GM19467 (cell line): ENCODE measurements at regions not wholly inside any gene's neighbourhood (a gene's known extent, or its start where the extent isn't known, plus 50 kb on each side); places are given as distances from the start of the nearest gene placed in this dataset.
"Not testable (repeated sequence)": the region's sequence is repeated elsewhere in the genome, so short reads cannot be mapped to it uniquely, and the experiment has no call there.

Experiments used
- ATAC-seq: cut with Tn5 transposase; IDR thresholded peaks from one replicate; pipeline ENCODE4 v1.9.1; 2021; ENCODE audit warnings: mild to moderate bottlenecking, moderate library complexity; ENCODE audit not compliant: unreplicated experiment

DNA sequence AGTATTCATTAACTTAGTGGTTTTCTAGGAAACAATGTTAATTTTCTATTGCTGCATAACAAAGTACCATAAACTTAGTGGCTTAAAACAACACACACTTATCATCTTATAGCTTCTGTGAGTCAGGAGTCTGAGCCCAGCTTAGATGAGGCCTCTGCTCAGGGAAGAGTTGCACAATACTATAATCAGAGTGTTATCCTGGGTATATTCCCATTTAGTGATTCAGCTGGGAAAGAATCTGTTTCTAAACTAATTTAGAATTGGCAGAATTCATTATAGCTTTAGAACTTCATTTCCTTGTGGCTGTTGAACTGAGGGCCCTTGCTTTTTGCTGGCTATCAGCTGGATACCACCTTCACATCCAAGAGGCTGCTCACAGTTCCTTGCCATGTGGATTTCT, 515.5 kb downstream of the BRINP3 start:
- ATAC-seq: no peak

DNA sequence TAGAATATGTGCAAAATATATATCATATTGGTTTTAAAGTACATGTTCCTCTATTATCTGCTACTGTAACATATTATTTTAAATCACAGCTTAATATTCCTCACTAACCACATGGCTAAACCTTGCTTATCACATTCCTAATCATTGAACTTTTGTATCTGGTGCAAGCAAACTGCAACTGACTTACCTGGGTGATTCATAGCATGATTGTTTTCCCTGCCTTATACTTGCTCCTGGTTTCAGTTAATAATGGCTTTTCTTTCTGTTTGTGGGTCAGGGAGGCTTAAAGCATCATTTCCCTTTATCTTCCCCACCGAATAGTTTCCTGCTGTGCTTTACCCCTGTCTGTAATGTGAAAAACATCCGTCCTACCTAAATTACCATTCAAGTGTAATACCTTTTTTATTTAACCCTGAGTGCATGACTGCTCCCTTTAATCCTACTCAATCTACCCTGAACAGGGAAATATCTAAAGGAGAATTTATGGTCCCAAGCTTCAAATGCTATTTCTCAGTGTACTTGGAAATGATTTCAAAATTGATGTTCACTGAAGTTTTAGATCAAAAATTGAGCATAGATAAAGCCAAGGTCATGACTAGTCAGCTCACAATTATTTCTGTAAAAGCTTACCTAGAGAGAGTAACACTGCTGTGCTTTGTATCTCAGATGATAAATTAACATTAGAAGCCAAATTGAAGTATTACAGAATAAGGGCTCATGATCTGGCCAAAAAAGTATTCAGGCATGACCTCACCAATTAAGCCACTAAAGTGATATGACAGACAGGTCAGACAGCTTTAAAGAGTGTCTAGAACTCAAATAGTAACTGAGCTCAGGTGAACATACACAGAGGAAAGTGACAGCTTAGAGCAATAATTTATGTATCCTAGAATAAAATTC, 507.1 kb downstream of the BRINP3 start:
- no peak for ATAC-seq

DNA sequence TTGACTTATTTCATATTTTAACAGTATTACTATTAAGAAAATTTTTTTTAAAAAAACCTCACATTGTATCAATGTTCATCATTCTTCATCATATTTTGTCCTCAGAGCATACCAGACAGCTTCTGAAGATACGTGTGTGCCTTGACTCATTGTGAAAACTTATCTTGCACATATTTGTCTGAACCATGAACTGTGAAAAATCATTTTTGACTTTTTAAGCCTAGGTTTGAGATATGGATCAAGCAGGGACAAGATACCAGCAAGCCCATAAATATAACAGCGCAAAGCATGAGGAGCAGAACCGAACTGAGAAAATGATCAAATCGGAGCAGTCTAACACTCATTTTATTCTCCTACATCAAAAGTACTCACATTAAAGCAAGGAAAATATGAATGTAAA, 506.0 kb downstream of the BRINP3 start:
- no peak for ATAC-seq

DNA sequence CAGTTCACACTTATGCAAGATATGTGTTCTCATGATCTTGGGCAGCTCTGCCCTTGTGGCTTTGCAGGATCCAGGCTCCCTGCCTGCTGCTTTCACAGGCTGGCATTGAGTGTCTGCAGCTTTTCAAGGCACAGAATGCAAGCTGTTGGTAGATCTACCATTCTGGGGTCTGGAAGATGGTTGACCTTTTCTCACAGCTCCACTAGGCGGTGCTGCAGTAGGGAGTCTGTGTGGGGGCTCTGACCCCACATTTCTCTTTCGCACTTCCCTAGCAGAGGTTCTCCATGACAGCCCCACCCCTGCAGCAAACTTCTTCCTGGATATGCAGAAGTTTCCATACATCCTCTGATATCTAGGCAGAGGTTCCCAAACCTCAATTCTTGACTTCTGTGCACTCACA, 500.5 kb downstream of the BRINP3 start:
- no peak for ATAC-seq

DNA sequence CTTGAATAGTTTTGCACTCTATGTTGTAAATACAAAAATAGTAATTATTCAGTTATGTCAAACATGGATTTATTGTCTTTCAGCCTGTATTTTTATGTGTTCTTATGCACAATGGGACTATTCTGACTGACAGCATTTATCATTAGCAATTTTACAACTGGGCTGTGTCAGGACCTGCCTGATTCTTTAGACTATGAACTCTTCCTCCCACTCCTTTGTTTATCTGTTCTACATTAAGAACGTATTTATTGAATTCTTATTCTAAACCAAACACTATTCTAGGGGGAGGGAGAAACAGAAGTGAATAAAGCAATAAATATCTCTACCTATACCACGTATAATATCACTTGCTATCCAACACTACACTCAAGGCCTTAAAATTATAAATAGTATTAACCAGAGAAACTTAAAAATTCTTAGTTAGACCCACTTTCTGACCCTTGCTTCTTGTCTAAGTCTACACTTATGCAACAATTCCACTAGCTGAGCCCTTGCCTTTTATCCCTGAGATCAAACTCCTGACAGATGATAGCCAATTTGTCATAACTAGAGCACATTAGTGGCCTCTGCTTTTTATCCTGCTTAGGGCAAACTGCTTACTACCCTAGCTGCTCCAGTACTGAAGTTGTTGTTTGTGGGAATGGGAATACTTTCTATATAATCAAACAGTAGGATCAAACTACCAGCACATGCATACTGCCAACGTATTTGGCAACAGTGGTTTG, 494.3 kb downstream of the BRINP3 start:
- ATAC-seq: no peak

DNA sequence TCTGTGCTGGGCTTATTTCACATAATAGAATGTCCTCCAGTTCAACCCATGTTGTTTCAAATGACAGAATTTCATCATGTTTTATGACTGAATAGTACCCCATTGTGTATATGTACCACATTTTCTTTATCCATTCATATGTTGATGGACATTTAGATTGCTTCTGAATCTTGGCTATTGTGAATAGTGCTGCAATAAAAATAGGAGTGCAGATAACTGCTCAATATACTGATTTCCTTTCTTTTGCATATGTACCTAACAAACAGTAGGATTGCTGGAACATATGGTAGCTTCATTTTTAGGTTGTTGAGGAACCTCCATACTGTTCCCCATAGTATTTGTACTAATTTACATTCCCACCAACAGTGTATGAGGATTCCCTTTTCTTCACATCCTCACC, 491.1 kb downstream of the BRINP3 start:
- no peak for ATAC-seq

DNA sequence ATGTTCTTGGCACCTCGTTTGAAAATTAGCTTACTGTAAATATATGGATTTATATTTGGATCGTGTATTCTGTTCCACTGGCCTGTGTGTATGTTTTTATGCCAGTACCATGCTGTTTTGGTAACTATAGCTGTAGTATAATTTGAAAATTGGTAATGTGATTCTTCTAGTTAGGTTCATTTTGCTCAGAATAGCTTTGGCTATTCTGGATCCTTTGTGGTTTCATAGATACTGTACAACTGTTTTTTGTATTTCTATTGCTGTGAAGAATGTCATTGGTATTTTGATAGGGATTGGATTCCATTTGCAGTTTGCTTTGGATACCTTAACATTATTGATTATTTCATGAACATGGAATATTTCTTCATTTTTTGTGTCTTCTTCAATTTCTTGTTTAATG, 490.2 kb downstream of the BRINP3 start:
- ATAC-seq: no peak

DNA sequence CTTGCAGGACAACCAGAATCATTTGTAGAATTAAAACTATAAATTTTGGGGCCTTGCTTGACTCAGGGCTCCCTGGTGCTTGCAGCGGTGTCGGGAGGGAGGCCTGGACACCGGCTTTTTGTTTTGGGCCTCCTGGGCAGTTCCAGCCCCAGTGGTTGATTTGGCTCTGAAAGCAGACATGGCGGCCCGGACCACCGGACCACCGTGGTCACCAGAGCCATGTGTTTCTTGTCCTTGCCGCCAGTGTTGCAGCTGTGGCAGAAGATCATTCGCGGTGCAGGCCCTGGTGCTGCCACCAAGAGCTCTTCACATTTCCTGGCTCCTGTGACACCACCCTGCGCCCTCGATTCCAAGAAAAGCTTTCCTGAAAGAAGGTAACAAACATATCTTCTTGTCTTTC, 484.8 kb downstream of the BRINP3 start:
- ATAC-seq: no peak

DNA sequence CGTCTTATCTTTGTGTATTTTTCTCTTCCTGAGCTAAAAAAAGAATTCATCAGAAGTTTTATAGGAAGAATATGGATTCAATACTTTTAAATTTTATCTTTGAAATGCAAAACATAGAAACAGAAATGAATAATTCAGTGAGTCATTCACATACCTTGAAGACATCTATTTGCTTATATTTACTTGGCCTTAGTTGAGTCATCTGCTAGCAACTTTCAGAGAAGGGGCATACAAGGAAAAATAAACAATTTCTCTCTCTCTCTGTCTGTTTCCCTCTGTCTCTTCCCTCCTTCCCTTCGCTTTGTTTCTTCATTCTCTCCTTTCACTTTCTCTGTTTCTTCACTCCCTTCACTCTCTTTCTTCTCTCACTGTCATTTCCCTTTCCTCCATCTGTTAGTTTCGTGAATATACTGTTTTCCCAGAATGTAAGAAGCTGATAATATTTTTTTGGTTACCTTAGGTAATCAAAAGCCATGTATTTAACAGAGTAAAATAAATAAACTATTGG, 477.2 kb downstream of the BRINP3 start:
- ATAC-seq: no peak

DNA sequence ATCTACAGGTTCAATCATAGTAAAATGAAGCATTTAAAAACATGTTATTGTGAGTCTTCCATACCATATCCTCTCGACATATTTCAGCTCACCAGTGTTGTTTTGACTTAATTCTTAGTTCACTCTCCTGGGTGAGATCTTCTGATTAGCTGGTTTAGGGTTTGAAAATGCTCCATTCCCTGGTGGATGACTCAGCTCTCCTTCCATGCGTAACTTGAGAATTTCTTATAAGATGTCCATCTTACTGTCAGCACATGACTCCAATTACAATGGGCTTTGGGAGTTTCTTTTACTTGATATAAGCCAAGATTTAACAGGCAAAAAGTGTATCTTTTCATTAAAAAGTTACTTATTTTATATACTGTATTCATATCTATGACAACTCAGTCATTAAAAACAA, 476.5 kb downstream of the BRINP3 start:
- ATAC-seq: no peak

DNA sequence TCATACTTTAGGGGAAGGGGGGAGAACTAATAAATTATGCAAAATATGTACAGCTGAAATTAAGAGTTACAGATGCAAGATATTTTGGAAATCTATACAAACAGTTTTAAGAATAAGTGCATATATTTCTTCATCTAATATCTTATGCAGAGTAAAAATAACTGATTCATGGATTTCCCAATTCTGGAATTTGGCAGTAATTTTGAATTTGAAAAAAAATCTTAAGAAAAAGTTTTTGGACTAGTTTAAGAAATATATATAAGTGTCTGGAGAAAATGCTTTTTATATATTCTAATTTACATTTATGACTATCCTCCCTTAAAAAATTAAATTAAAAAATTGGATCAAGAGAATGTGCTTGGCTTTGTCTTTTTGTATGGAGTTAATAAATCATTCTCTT, 474.3 kb downstream of the BRINP3 start:
- no peak for ATAC-seq

DNA sequence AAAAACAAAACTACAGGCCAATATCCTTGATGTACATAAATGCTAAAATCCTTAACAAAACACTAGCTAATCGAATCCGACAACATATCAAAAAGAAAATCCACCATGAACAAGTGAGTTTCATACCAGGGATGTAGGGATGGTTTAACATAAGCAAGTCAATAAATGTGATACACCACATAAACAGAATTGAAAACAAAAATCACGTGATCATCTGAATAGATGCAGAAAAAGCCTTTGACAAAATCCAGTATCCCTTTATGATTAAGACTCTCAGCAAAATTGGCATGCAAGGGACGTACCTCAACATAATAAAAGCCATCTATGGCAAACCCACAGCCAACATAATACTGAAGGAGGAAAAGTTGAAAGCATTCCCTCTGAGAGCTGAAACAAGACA, 466.1 kb downstream of the BRINP3 start:
- no peak for ATAC-seq

DNA sequence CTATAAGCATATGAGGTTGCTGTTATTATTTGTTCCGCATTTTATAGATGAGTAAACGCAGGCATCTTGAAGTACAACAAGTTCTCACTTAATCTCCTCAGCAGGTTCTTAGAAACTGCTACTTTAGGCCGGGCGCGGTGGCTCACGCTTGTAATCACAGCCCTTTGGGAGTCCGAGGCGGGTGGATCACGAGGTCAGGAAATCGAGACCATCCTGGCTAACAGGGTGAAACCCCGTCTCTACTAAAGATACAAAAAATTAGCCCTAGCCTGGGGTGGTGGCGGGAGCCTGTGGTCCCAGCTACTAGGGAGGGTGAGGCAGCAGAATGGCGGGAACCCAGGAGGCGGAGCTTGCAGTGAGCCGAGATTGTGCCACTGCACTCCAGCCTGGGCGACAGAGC, 458.5 kb downstream of the BRINP3 start:
- ATAC-seq: not testable (repeated sequence)

DNA sequence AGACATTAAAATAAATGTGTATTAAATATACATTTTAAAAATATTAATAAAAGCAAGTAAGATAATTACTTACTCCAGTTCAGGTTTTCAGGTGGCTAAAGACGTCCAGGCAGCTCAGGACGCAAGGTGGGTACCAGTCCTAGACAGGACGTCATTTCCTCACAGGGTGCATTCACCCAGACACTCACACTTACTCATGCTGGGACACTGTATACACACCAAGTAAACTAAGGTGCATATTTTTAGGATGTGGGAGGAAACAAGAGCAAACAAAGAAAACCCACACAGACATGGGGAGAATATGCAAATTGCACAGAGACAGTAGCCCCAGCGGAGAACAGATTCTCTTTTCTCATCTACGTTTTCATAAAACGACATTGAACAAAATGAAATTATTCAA, 457.9 kb downstream of the BRINP3 start:
- ATAC-seq: no peak

DNA sequence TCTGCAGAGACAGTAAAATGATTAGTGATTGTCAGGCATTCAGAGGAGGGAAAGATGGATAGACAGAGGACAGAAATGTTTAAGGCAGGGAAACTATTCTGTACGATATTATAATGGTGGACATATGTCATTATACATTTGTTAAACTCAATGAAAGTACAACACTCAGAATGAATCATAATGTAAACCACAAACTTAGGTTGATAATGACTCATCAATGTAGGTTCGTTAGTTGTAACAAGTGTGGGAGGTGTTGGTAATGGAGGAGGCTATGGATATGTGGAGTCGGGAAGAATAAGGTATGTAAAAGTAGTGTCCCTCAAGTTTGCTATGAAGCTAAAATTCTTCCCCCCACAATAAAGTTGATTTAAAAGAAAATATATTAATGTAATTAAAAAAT, 455.0 kb downstream of the BRINP3 start:
- no peak for ATAC-seq

DNA sequence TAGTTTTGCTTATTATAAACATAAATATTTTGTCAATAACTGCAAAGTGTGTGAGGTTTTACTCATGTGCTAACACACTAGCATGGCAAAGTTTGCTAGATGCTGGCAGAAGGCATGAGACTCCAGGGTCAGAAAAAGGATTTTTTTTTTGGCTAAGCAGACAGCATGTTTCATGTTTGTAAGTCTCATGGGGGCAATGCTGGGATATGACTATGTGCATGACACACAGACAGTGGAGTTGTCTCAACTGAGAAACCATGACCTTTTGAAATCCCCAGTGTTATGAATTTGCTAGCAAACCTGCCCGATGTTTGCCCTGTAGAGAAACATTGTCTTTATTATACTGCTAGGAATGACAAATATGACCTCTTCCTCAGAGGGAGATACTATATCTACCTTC, 448.2 kb downstream of the BRINP3 start:
- no peak for ATAC-seq

DNA sequence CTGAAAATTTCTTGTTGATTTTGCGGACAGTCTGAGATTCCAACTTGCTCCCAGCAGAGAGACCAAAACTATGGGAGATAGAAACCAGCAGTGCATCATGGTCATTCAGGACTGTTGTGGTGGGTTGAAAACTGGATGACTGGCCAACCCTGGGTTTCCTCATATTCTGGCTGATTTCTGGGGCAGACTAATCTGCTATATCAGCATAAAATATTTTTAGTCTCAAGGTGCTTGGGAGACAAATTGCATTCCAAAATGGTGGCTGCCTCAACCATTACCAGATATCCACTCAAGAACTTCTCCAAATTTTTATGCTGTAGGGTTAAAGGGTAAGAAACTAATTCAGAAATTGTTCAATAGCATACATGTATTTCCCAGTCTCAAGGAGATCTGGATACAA, 434.0 kb downstream of the BRINP3 start:
- no peak for ATAC-seq

DNA sequence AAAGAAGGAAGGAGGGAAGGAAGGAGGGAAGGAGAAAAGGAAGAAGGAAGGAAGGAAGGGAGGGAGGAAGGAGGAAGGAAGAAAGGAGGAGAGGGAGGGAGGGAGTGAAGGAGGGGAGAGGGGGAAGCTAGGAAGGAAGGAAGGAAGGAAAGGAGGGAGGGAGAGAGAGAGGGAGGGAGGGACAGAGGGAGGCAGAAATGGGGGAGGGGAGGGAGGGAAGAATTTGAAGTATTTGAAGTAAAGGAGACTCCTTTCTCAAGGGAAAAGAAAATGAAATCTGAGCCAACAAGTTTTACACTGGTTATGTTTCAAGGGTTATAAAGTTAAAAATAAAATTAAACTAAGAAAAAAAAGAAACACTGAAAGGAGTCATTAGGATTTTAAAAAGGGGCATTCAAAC, 431.4 kb downstream of the BRINP3 start:
- no peak for ATAC-seq
